ENCODE measurements at regions not wholly inside any gene's neighbourhood (a gene's known extent, or its start where the extent isn't known, plus 50 kb on each side); places are given as distances from the start of the nearest gene placed in this dataset.

DNA sequence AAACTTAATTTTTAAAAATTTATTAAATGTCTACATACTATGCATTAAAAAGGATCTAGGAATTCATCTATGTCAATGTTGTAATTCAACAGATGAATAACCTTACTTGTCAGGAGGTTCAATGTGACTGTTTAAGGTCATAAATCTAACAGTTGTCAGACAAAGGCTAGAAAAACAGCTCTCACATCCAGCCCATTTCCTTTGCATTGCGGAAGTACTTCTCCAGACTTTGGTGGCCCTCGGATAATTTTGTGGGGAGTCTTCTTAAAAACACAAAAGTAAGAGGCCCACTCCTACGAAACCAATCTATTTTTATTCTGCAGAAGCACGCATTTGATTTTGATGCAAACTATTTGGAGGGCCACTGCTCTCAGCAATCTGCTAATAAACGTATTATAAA, 122.6 kb upstream of the CHRM3 start:
- DNase-seq (ENCODE audit: low spot score), result no peak

DNA sequence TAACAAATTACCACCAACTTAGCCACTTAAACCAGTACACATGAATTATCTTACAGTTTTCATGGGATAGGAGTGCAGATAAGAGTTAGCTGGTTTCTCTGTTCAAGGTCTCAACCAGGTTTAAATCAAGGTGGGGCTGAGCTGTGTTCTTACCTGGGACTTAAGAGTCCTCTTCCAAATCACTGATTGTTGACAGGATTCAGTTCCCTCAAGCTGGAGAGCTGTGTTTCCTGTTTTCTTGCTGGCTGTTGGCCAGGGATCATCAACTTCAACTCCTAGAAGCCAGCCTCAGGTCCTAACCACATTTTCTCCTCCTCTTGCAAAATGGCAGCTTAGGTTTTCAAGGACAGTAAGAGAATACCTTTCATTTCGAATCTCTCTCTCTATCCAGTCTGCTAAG, 123.8 kb upstream of the CHRM3 start:
- DNase-seq (ENCODE audit: low spot score), result no peak

DNA sequence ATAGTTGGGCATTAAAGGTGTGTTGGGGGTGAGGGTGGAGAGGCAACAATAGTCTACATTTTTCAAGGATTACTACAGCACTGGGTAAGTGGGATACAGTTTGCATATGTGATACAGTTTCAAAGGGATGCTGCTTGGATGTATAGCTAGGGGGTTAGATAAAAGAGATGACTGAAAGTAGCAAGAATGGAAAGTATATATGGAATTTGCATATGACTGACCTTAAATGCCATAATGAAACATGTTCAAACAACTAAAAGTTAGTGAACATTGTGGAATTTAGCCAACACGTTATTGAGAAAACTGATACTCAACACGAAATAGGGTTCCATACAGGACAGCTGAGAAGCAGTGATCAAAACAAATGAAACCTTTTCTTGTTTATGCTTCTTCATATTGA, 124.8 kb upstream of the CHRM3 start:
- DNase-seq (ENCODE audit: low spot score), result no peak

DNA sequence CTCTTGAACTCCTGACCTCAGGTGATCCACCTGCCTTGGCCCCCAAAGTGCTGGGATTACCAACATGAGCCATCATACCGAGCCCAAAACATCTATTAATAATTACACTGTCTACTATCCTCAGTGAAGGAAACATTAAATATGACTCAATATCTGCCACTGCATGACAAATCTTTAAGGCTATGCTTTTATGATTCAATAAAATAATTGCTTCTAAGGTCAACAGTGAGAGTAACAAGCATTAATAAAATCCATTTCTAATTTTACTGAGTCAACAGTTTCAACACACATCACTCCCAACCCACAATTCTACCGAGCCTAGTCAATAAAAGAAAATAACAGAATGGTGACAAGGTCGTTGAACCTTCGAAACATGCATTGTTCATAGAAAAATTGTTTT, 125.5 kb upstream of the CHRM3 start:
- DNase-seq (ENCODE audit: low spot score), result no peak

DNA sequence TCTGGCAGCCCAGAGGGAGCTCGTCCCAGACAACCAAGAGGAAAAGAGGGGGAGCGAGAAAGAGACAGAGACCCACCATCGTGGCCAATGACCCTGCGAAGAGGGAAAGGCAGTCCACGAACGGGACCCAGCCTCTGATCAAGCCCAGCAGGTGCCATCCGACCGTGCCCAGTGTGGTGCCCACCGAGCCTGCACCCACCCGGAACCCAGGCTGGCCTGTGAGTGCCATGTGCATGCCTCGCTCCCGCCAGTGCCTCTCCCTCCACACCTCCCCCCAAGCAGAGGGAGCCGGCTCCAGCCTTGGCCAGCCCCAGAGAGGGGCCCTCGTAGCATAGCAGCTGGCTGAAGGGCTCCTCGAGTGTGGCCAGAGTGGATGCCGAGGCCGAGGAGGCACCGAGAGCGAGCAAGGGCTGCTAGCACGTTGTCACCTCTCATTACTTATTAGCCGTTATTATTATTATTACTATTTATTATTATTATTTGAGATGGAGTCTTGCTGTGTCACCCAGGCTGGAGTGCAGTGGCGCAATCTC, 130.7 kb upstream of the CHRM3 start:
- no peak for DNase-seq (ENCODE audit: low spot score)

DNA sequence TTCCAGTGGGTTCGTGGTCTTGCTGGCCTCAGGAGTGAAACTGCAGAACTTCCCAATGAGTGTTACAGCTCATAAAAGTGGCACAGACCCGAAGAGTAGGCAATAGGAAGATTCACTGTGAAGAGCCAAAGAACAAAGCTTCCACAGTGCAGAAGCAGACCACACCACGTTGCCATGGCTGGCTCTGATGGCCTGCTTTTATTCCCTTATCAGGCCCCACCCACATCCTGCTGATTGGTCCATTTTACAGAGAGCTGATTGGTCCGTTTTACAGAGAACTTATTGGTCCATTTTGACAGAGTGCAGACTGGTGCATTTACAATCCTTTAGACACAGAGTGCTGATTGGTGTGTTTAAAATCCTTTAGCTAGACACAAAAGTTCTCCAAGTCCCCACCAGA, 131.4 kb upstream of the CHRM3 start:
- DNase-seq (ENCODE audit: low spot score), result no peak

DNA sequence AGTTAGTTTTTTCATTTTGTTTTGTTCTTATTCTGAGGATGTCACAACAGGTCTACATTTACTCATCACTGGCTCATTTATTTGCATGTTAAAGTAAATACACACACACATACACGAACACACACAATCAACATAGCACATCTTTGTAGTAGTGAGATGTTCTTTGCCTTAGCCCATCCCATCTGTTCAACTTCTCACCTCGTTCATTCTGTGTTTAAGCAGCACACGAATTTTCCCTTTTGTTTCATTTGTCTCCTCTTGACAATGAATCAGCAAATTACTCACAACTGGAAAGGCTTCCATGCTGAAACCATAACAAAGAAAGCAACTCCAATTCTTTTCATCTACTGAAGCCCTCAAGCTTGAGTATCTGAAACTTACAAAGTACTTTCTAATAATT, 133.3 kb upstream of the CHRM3 start:
- DNase-seq (ENCODE audit: low spot score), result no peak

DNA sequence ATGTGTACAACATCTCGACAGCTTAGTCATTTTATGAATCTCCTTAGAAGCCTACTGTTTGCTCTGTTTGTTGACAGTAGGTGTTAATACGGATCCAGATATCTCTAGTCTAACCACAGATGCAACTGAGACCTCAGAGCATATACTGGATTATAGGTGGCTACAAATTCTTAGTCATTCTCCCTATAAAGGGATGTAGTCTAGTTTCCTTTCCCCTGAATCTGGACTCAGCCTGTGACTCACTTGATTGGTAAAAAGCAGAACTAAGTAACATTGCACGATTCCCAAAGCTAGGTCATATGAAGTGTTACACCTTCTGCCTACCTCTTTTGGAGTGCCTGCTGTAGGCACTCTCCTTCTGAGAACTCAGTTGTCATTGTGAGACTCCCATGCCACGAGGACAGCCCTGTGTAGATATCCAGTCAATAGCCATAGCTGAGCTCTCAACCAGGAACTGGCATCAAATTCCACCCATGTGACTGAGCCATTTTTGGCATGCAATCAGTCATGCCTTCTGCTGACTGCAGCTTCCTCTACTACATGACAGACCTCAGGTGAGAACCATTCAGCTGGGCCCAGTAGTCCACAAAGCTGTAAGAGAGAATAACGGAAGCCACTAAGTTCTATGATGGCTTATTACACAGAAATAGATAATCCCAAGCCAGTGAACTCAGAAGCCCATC, 135.9 kb upstream of the CHRM3 start:
- no peak for DNase-seq (ENCODE audit: low spot score)

DNA sequence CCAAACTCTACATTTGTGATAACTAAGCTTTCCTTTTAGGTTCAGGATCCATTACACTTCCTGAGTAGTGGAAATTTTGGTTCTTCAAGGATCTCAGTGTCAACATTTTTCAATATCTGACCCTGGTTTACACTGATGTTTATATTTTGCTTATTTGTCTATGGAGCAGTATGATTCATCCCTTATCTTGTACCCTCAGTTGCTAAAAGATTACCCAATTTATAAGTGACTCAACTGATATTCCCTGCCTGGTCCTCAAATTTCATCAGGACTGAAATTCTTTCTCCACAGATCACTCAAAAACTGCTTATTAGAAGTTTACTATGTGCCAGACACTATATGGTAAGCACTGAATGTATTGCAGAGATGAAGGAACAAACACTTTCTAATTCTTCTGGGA, 139.1 kb upstream of the CHRM3 start:
- DNase-seq (ENCODE audit: low spot score), result no peak

DNA sequence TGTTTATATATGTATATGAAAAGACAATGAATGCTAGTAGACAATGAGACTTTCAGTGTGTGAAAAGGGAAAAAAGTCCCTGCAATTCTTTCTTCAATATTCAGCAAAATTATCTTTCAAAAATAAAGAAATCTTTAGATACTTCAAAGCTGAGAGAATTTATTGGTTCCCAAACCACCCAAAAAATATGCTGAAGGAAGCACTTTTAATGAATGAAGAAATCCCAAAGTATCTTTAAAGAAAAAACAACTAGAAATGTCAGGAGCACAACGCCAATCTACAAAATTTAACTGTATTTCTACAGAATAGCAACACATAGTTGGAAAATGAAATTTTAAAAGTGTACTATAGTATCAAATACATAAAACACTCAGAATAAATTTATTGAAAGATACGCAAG, 142.3 kb upstream of the CHRM3 start:
- no peak for DNase-seq (ENCODE audit: low spot score)

DNA sequence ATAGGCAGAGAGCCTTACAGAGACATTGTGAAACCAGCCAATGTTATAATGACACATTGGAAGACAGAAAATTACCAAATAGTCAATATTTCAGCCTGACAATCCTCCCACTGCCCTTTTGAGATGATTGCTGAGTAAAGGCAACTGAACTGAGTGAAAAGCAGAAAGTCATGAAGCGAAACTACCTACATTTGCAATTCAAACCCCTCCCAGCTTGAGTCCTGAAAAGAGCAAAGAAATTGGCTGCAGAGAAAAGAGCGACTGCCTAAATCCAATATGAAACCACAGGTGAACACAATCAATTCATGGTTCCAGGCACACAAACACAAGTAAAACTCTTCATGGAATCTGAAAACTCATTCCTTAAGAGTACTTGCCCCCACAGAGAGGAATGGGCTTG, 143.4 kb upstream of the CHRM3 start:
- no peak for DNase-seq (ENCODE audit: low spot score)

DNA sequence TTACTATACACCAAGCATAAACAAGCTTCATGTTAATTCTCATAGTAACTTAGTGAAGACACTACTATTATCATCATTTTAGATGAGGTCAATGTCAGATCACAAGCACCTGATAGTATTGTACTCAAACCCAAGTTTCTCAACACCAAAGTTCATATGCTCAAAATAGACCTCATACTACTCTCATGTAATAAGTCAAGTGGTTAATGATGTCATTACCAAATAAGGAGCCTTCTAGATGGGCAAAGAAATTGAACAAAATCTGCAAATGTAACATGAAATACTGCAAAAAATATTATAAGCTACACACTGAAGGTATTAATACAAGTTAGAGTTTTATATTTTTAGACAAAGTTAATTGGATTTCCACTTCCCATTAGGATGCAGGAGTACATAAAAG, 144.0 kb upstream of the CHRM3 start:
- DNase-seq (ENCODE audit: low spot score), result no peak

DNA sequence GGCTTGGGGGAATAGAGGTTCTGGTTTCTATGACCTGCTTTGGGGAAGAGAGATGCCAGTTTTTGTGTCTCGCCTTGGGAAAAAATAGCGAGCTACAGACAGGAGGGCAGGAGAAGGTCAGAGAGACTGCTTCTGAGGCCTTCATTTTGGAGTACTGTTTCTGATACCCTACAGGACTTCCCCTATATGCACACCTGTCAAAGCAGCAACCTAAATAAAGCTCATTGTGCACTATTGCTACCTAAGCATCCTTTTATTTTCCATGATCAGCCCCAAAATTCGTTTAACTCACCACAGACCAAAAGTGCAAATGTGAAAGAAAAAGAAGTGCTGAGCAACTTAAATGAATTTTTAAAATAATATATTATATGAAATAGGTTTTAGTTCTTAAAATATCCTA, 145.6 kb upstream of the CHRM3 start:
- no peak for DNase-seq (ENCODE audit: low spot score)

DNA sequence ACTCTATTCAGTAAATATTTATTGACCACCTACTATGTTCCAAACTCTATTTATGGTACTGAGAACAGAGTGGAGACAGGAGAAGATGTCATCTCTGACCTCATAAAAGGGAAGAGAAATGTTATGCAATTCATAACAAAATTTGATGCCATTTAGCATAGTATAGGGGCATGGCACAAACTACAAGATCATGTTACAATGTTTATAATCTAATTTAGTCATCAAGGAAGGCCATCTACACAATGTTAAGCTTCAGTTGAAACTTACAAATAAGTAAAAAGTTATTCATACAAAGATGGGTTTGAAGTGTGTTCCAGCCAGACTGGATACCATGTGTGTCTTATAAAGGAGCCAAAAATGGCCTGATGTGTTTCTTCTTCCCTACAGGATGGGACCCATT, 146.8 kb upstream of the CHRM3 start:
- no peak for DNase-seq (ENCODE audit: low spot score)

DNA sequence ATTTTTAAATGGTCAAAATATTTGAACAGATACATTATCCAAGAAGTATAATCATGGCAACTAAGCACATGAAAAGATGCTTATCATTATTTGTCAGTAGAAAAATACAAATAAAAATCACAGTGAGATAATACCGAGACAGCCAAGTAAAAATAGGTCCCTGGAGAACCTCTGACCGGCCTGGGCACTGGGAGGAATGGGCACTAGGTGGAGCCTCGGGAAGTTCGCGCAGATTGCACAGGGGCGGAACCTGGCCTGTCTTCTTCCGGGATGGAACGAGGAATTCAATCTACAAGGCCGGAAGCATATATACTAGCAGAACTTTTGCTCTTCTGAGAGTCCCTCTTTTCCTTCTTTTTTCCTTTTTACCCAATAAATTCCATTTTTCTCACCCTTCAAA, 148.5 kb upstream of the CHRM3 start:
- DNase-seq (ENCODE audit: low spot score), result no peak

DNA sequence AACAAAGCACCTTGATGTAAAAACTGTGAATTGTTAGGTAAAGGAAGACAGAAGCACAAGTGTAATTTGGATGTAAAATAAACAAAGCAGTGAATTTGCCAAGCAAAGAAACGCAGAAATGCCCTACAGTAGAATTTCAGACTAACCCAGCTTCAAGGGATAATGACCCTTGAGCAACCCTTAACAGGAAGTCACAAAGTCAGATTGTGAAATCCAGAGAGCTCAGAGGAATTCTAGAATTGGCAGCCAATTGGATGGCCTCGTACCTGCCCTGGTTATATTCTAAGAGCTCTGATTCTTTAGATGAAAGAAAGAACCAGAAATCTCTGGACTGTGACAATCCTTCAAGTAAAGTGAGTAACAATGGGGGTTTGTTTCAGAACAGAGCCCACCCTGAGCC, 152.7 kb upstream of the CHRM3 start:
- no peak for DNase-seq (ENCODE audit: low spot score)

DNA sequence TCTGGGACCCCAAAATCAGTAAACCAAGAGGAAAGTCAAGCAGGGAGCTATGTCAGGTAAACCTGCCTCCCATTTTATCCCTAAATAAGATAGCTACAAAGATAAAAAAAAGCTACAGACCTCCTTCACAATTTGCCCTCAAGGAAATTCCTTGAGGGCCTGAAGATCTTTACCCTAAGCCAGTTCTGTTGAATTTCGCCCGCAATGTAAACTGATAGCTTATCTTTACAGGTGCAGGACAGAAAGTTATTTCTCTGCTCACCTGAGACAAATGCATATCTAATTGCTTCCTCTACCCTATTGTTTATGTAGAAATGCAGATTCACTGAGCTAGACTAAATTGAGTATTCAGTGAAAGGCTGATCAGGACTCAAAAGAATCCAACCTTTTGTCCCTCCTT, 153.4 kb upstream of the CHRM3 start:
- no peak for DNase-seq (ENCODE audit: low spot score)

DNA sequence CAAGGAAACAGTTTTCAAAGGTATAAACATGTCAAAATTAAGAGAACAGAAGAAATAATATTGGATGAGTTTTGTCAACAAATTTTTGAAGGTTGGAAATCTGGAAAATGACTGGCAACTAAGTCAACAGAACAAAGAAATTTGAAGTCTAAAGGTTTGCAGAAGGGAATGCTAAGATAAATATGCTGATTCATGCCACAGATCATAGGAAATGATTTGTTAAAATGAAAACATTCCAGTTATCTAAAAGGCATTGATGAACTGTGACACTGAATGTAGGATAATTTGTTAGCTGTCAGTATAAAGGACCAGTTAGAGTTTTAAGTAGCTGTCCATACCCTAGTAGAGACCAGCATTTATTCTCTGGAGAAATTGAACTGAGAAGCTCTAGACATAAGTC, 157.9 kb upstream of the CHRM3 start:
- DNase-seq (ENCODE audit: low spot score), result no peak

DNA sequence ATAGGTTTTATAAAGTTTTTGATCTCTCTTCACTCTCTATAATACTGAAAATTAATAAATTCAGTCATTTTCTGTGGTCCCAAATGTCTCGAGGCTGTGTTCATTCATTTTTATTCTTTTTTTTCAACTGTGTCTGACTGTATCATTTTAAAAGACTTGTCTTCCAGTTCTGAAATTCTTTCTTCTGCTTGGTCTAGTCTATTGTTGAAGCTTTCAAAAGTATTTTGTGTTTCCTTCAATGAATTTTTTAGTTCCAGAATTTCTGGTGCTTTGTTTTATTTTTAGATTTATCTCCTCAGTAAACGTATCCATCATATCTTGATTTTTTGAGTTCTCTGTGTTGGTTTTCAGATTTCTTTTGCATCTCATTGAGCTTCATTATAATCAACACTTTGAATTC, 161.0 kb upstream of the CHRM3 start:
- DNase-seq (ENCODE audit: low spot score), result no peak

DNA sequence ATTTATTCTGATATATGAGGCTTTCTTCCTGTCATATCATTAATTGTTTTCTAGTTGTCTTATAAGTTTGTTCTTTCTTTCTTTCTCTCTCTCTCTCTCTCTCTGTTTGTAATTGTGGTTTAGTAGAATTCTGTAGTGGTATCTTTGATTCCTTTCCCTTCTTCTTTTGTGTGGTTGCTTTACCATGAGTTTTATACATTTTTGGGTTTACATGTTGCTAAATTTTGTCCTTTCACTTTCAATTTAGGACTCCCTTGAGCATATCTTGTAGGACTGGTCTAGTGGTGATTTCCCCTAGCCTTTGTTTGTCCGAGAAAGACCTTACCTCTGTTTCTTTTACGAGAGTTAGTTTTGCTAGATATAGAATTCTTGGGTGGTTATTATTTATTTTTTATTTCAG, 162.3 kb upstream of the CHRM3 start:
- no peak for DNase-seq (ENCODE audit: low spot score)

DNA sequence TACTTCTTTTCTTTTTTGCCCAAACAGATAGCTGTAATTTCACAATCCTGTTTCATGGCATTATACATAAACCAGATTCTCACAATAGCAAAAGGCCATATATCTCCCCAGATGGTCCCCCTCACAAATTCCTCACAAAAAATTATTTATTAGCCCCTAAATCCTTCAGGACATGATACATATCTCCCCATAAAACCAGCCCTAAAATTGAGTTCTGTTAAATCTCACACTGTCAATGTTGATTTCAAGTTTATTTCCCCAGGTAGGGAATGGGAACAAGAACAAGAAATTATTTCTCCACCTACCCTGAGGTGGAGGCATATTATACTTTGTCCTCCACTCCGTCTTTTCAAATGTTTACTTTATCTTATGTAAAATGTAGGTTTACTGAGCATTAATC, 163.4 kb upstream of the CHRM3 start:
- DNase-seq (ENCODE audit: low spot score), result no peak

DNA sequence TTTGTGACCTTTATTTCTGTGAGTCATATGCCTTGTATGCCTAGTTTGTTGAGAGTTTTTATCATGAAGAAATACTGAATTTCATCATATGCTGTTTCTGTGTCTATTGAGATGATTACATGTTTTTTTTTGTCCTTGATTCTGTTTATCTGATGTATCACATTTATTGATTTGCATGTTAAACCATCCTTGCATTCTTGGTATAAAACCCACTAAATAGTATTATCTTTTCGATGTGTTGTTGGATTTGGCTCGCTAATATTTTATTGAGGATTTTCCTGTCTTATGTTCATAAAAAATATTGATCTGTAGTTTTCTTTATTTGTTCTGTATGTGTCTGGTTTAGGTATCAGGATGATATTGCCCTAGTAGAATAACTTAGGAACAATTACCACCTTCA, 164.7 kb upstream of the CHRM3 start:
- no peak for DNase-seq (ENCODE audit: low spot score)

DNA sequence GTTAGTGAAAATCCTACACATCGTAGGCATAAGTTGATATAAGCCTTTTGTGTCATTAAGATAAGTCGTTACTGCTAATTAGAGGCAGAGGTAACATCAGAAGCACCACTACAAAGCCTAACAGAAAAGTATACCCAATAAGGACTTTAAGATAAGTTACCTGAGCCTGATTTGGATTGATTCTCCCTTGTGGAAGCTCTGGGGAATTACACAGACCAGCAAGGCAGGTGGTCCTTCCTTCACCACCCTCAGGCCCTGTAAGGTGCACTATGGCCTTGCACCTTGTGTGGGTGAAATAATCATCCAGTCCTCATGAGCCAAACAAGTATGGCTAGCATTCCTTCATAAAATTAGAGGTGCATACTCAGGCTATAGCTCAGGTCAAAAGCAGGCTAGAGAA, 166.7 kb upstream of the CHRM3 start:
- no peak for DNase-seq (ENCODE audit: low spot score)

DNA sequence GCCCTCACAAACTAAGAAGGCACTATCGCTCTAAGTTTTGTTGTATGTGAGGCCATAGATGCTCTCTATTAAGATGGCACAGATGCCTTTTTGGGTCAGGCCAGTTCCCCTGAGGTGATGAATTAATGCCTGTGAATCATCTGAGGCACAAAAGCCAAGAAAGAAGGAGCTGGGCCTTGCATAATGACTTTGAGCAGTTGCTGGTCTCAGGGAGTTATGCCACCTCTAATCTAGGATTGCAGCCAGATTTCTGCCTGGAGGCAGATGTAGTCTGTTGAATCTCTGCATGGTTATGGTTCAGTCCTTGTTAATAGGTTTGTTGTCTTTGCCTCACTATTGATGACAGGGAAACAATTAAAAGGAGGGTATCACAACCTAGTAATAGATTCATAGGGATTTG, 168.1 kb upstream of the CHRM3 start:
- DNase-seq (ENCODE audit: low spot score), result no peak

DNA sequence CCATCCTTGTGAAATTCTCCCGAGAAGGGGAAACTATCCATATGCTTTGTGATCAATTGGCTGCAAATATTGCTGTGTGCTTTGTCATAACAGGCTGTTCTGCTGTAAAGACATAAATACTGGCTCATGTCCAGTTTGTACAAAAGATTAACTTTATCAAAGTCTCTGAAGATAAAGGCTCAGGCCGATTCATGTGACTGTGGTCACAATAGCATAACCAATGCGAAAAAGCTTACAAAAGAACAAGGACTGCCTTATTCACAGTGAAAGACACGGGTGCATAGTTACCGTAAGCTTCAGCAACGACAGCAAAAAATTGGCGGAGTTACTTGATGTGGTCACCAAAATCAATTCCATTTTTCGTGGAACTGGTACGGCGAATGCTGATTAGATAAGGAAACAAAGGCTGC, 173.6 kb upstream of the CHRM3 start:
- peak; percentile 45 for DNase-seq (ENCODE audit: low spot score)

Measured in globus pallidus (tissue), 1 donor.